ENCODE measurements at regions not wholly inside any gene's neighbourhood (a gene's known extent, or its start where the extent isn't known, plus 50 kb on each side); places are given as distances from the start of the nearest gene placed in this dataset.
"Not testable (repeated sequence)": the region's sequence is repeated elsewhere in the genome, so short reads cannot be mapped to it uniquely, and the experiment has no call there.

GRCh38 chr1:218494449-218494852, 149.3 kb downstream of the TGFB2 start:
- no peak for DNase-seq (ENCODE audit: low read depth in 3 of 3)

GRCh38 chr1:218495931-218496330, 150.8 kb downstream of the TGFB2 start:
- DNase-seq (ENCODE audit: low read depth in 3 of 3), result no peak

DNA sequence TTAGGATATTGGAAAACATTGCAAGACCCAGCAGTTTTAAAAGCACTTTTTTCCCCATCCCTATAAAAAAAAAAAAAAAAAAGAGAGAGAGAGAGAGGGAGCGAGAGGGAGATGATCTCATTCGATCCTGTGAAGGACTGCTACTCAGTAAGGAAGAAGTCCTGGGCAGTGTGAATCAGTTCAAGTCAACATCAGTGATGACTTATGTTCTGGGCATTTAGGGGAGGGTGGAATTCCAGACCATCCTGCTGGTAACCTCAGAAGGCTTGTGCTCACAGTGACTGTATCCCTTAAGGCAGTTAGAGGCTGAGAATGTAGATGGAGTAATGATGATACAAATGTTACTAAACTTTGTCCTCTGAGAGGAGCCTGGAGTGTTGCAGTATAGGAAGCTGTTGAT, 151.4 kb downstream of the TGFB2 start:
- no peak for DNase-seq (ENCODE audit: low read depth in 3 of 3)

- no peak for DNase-seq (ENCODE audit: low read depth in 3 of 3)
These were observed 153.2 kb downstream of the TGFB2 start for GRCh38 chr1:218498056-218498938.

DNA sequence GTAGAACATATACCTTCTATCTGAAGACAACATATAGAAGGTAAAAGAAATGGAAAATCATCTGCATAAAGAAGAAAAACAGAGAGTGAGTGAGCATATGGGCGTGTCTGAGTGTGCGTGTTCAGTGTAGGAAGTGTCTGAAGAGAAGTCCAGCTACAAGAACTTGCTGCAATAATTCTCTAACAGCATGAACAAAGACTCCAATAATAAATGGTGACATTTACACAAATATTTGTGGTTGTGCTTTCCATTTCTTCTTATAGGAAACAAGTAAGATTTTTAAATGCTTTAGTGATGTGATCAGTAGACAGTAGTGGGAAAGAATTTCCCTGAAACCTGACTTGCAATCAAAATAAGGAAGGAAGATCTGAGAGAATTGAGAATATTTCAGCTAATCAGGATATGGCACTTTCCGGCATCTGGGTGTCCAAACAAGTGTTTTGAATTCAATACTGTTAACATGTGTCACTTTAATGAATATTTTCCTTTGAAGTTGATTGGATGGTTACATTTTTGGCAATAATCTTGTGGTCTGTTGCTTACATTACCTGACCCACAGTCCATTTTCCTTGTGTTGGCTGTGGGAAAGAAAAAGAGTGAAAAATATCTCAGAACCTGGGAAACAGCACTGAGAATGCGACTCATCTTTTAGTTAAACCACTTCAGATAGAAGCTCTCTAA, 154.0 kb downstream of the TGFB2 start:
- DNase-seq (ENCODE audit: low read depth in 3 of 3), result no peak

GRCh38 chr1:218499911-218500310, 154.8 kb downstream of the TGFB2 start:
- DNase-seq (ENCODE audit: low read depth in 3 of 3), result no peak

- DNase-seq (ENCODE audit: low read depth in 3 of 3), result no peak
These were observed 156.0 kb downstream of the TGFB2 start for GRCh38 chr1:218501161-218501560.

GRCh38 chr1:218502383-218502782, 157.2 kb downstream of the TGFB2 start:
- DNase-seq (ENCODE audit: low read depth in 3 of 3), result no peak

- DNase-seq (ENCODE audit: low read depth in 3 of 3), result no peak
These were observed 158.0 kb downstream of the TGFB2 start for GRCh38 chr1:218503102-218503501.

- no peak for DNase-seq (ENCODE audit: low read depth in 3 of 3)
These were observed 162.3 kb downstream of the TGFB2 start for GRCh38 chr1:218507355-218508002.

DNA sequence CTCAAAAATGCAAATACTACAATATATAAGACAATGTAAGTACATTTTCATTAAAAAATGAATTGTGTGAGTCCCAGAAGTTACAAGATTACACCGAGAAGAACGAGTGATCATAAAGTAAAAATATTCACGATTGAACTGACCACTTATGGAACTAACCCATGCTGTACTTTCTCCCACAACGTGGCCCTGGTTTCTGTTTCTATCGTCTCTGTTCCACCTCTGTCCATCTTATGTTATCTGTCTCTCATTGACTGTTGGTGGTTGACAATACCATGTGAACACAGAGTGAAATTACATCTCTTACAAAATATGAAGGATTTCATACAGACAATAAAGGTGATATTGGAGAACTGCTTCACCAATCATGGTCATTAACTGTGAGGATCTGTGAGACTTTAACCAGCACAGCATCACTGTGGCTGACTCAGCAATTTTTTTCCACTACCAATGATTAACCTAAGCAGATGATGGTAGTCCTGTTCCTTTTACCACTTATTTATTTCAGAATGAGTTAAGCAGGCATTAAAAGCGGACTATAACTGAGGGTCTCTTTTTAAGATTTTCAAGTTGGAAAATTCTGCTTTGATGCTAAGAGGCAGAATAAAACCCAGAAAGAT, 165.1 kb downstream of the TGFB2 start:
- no peak for DNase-seq (ENCODE audit: low read depth in 3 of 3)

GRCh38 chr1:218513328-218513727, 168.2 kb downstream of the TGFB2 start:
- DNase-seq (ENCODE audit: low read depth in 3 of 3), result no peak

- no peak for DNase-seq (ENCODE audit: low read depth in 3 of 3)
These were observed 169.6 kb downstream of the TGFB2 start for GRCh38 chr1:218514689-218515088.

DNA sequence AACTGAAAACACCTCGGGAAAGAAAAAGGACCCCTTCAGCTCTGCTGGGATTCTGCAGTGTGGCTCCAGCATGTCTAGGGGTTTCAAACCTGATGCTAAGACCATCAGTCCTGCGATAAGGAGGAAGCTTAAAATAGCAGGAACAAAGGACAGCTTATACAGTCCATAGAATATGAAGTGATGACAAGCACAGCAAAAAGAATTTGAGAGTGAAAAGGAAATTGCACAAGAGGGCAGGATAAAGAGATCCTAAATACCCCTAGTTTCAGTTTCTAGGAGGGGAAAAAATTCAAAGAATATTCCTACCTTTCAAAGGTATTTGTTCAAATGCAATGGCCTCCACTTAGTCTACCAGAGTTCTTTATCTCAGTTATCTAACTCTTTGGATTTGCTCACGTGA, 171.4 kb downstream of the TGFB2 start:
- no peak for DNase-seq (ENCODE audit: low read depth in 3 of 3)

DNA sequence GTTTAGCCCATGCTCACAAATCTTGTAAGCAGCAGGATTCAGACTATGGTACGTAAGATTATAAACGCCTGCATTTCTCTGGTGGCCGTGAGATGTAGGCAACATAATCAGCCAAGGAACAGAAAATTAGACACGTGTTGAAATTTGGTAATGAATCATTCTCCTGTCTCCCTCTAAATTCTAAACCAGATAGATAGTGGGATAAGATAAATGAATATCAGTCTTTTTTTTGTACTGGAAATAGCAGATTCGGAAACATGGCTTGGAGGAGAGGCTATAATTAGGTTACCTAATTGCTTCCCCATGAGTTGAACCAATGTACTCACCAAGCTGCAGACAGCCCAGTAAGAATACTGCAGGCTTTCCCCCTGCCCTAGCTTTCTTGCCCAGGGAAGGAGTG, 172.3 kb downstream of the TGFB2 start:
- DNase-seq (ENCODE audit: low read depth in 3 of 3), result no peak

GRCh38 chr1:218518216-218518740, 173.1 kb downstream of the TGFB2 start:
- no peak for DNase-seq (ENCODE audit: low read depth in 3 of 3)

DNA sequence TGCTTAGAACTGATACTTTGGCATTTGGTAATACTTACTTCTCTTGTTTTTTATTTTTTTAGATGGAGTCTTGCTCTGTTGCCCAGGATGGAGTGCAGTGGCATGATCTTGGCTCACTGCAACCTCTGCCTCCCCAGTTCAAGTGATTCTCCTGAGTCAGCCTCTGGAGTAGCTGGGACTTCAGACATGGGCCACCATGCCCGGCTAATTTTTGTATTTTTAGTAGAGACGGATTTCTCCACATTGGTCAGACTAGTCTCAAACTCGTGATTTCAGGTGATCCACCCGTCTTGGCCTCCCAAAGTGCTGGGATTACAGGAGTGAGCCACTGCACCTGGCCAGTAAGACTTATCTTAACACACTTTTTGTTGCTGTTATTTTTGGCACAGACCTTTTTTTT, 175.5 kb downstream of the TGFB2 start:
- not testable (repeated sequence) for DNase-seq (ENCODE audit: low read depth in 3 of 3)

DNA sequence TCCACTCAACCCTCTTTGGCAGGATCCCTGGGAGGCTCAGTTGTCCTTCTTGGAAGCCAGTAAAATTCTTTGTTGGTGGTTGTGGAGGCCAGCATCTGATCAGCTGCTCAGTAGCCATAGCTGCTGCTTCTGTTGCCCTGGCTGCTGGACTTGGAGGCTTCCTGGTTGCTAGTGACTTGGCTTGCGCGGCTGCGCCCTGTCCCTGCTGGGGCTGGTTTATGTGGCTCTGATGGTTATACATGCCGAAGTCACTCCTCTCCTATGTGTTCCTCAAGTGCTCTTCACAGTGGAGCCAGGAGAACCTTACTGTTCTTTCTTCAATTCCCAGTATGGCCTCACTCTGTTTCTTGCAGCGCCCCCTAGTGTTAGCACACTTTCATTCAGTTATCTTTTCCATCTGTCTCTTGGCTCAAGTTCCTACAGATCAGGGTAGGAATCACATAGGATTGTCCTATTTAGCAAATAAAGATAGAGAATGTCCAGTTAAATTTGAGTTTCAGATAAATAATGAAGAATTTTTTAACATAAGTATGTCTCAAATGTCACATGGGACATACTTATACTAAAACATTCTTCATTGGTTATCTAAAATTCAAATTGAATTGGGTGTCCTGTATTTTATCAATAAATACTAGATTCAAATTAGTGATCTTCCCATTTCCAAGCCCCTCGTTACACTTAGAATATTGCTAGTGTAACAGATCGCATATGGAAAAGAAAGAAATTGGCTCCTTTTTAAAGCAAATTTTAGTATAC, 176.5 kb downstream of the TGFB2 start:
- DNase-seq (ENCODE audit: low read depth in 3 of 3), result peak; percentile 7 to 11 (median 11)

- no peak for DNase-seq (ENCODE audit: low read depth in 3 of 3)
These were observed 179.4 kb downstream of the TGFB2 start for GRCh38 chr1:218524526-218524925.

- no peak for DNase-seq (ENCODE audit: low read depth in 3 of 3)
These were observed 179.9 kb downstream of the TGFB2 start for GRCh38 chr1:218525031-218525430.
